ENCODE measurements at regions not wholly inside any gene's neighbourhood (a gene's known extent, or its start where the extent isn't known, plus 50 kb on each side); places are given as distances from the start of the nearest gene placed in this dataset.
"Not testable (repeated sequence)": the region's sequence is repeated elsewhere in the genome, so short reads cannot be mapped to it uniquely, and the experiment has no call there.

DNA sequence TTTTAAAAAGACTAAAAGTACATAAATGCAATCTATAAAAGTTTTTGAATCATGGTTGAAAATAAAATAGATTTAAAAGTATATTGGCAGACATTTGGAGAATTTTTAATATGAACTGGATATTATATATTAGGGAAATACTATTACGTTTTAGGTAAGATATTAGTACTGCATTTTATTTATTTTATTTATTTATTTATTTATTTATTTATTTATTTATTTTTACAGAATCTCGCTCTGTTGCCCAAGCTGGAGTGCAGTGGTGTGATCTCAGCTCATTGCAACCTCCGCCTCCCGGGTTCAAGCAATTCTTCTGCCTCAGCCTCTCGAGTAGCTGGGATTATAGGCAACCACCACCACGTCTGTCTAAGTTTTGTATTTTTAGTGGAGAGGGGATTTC lies 890.1 kb upstream of the MANEA start:
- not testable (repeated sequence) for DNase-seq

DNA sequence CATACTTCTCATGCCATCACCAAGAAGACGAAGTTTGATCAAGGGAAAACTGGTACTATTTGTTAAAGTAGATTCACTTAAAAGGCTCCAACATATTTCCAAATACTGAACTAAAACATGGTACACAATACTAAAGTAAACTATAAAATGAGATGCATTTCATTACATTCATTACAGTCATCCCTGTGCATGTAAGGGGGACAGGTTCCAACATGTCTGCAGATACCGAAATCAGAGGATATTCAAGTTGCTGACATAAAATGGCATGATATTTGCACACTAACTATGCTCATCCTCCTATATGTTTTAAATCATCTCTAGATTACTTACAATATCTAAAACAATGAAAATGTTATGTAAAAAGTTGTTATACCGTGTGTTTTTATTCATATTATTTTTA lies 893.9 kb upstream of the MANEA start:
- no peak for DNase-seq

DNA sequence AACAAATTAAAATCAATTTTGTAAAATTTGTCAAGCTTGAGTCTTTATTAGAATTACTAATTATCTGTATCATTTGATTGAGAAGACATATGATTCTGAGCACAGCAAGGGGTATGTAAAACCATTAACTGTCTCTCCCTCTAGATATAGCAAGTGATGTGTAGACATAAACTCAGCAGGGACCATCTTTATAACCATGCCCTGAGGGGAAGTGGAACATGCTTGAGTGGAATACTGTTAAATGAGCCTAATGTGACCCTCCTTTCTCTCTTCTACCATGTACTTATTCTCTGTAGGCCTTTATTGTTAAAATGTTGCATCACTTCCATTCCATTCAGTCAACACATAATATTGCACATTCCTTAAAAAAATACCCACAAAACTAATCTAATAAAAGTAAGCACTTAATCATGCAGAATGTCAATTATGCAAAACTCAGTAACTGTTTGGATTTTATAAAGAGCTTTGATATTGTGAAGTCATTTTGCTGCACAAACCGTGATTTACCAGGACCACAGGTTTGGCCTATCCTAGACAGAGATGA lies 896.6 kb upstream of the MANEA start:
- DNase-seq: no peak

DNA sequence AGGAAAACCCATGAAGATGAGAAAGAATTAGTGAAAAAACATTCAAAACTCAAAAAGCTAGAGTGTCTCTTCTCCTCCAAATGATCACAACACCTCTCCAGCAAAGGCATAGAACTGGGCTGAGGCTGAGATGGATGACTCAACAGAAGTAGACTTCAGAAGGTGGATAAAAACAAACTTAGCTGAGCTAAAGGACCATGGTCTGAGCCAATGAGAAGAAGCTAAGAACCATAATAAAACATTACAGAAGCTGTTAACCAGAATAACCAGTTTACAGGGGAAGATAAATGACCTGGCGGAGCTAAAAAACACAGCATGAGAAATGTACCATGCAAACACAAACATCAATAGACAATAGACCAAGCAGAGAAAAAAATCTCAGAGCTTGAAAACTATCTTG lies 904.1 kb upstream of the MANEA start:
- DNase-seq: no peak

DNA sequence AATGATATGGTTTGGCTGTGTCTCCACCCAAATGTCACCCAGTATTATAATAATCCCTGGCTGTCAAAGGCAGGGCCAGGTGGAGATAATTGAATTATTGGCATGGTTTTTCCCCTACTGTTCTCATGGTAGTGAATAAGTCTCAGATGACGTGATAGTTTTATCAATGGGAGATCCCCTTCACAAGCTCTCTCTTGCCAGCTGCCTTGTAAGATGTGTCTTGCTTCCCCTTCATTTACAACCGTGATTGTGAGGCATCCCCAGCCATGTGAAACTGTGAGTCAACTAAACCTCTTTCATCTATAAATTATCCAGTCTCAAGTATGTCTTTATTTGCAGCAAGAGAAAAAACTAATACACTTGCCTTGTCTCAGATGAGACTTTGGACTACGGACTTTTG lies 907.3 kb upstream of the MANEA start:
- no peak for DNase-seq

DNA sequence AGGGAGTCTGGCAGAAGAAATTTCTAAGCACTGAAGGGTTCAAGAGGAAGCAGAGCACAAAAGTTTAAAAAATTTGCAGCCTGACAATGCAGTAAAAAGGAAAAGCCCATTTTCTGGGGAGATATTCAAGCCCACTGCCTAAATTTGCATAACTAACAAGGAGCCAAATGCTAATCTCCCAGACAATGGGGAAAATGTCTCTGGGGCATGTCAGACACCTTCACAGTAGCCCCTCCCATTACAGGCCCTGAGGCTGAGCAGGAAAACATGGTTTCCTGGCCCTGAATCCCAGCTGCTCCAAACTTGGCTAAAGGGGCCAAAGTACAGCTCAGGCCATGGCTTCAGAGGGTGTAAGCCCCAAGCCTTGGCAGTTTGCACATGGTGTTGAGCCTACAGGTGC lies 908.5 kb upstream of the MANEA start:
- no peak for DNase-seq

DNA sequence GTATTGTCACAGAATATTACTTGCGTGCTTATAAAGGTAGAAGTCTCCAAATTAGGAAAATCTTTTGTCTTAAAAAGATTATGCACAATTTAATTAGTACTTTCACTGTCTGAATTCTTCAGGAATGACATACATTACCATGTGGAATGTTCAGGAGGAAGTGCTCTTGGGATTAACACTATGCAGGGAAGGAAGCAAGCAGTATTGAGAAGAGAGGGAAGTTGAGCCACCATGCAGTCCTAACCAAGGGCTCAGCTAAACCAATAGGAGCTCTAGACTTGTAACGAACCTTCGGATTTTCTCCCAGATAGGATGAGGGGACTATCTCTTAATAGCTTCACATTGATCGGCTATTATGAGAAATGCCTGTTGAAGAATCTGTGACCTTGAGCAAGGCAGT lies 918.4 kb upstream of the MANEA start:
- DNase-seq: no peak

DNA sequence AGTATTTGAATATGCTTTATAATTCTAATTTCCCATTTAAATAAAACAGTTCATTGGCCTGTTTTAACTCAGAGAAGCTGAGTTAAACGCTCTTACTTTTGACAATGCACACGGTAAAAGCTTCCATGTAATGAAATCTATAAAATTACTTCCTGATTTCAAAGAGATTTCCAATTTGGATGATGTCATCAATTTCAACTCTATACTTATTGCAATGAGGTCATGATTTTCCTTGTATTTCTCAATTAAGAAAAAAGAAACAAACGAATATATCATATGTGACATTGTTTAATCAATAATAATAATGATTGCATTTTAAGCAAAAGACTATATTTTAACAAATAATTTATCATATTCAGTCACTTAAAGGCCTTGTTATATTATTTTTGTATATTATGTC lies 926.1 kb upstream of the MANEA start:
- no peak for DNase-seq

DNA sequence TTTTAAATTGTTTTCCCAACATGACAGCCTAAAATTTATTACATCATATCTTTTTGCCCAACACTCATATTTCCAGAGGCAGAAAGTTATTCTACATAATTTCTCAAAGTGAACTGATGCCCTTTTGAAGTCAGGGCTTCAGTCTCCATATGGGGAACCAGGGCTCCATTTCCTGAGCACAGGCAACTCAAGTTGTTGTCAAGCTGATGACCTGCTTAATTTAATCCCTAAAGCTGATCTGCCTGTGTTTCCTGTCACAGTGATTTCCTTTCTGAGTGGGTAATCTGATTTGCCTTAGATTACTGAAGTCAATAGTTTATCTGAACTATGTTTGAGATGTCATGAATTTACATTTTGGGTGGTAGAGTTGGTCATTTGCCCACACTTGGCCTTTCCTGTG lies 932.1 kb upstream of the MANEA start:
- DNase-seq: no peak

DNA sequence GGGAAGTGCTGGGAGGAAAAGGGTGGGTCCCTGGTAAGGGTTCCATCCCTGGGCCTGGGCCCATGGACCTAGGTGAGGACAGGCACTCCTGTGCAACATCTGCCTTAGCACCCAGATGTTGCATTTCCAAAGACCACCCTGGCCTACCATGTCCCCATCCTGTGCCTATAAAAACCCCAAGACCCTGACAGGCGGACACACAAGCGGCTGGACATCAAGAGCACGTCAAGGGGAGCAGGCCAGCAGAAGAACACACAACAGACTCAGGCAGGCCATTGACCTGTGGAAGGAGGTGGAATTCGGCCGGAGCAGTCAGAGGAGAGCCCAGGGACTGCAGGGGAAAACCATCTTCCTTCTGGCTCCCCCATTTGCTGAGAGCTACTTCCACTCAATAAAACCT lies 937.8 kb upstream of the MANEA start:
- no peak for DNase-seq

DNA sequence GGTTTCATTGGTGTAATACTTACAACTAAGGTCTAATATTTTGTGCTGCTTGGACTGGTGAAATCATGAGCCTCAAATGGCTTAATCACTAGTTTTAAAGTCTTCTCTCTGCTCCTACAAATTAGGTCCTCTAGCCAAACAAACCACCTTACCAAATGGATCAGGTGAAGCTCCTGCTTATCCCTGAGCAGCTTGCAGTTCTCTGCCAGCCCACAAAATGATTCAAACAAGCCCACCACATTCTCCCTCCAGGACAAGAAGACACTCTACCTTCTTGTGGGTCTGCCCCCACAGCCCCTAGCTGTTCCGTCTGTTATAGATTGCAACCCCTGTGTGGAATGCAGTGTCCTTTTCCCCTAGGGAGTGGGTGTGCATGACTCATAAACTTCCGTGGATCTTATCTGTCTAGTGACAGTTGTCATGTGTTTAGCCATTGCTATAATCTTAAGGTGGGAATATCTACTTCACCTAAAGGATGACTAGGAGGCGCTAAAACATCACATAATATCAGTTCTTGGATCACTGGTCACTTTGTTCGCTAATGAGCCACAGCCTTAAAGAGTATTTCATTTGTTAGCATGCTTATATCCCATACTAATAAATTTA lies 940.5 kb upstream of the MANEA start:
- peak; percentile 17 to 26 for DNase-seq

DNA sequence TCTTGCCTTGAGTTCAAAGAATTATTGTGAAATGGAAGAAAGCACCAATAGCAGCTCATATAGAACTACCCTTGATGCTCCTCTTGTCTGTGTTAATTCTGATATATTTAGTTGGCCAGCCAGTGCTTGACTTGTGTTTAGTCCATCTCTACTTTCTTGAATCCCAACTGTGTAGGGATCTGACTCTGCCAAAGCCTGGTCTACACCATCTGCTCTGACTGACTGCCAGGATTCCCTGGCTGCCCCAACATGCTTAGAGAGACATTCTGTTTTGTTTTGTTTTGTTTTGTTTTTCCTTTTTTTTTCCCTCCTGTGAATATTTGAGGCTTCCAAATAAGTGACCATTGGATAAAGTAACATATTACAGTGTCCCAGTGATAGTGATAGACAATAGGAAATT lies 953.7 kb upstream of the MANEA start:
- no peak for DNase-seq

DNA sequence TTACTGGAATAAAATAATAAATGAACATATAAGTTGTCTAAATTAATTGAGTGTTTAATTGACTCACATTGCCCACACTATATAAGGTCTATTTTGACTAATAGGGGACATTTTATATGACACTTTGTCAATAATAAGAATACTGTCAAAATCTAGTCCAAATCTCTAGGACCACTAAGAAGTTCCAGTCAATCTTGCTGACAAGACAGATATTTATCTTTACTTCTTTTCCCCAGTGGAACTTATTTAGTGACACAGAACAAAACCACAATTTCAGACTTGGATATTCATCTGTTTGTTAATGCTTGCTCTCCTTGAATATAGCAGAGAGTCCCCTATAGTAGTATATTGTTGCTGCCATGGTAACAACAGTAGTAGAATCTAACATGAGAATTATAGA lies 954.6 kb upstream of the MANEA start:
- DNase-seq: no peak

DNA sequence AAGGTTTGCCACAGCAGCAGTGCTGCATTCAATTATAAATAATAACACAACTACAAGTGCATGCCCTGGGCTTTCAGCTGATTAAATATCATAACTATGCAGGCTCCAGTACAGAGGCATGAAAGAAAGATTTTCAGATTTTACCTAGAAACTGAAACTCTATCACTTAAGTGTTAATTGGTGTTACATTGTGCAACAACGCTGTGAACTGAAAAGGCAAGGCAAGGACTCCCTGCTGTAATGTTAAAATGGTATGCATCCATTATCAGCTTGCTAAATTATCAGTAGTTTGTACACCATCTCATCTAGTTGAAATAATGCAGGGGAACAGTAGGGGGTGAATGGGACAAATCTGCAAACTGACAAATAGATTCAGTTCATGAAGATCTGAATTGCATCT lies 976.7 kb upstream of the MANEA start:
- no peak for DNase-seq

DNA sequence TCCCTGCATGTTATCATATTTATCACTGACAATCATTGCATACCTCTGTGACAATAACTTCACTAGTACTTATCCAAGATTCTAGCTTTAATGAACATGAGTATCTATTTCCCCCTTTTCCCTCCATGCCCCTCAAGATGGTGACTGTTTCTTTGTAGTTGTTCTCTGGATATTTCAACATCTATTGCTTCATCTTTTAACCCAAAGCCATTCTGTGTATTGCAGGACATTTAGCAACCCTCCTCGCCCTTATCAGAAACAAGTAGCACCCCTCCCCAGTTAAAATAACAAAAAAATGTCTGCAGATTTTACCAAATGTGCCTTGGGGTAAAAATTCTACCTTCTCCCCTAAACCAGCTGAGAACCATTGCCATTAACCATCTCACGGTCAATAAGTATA lies 979.8 kb upstream of the MANEA start:
- no peak for DNase-seq

DNA sequence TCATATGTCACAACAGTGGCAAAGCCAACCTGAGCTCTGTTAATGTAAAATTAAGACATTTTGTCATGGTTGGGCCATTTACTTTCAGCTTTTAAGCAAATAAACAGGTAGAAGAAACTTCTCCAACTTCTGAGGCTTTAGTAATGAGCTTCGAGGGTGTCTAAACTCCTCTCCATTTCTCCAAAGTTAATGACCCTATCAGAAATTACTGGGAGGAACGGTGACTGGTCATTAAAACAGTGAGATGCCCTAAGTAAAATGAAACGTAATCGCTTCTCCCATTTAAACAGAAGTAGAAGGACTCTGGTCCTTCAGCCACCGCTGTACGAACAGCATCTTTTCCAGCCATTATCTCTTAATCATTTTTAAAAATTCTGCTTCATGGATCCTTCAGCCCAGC lies 986.9 kb upstream of the MANEA start:
- no peak for DNase-seq

DNA sequence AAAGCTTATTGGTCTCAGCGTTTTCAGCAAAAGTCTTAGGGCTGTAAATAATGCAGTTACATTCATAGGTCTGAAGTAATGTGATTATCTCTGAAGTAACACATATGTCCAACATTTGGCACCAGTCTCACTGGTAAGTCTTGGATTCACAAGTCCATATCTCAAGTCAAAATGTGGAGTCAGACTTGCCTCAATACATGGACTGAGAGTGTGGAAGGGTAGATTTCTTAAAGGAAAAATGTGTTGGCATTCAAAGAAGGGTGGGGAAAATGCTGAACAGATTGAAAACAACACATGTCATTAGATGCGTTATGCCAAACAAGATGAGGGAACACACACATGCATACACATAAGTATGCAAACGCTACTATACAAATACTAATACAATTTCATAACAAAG lies 989.0 kb upstream of the MANEA start:
- DNase-seq: no peak

DNA sequence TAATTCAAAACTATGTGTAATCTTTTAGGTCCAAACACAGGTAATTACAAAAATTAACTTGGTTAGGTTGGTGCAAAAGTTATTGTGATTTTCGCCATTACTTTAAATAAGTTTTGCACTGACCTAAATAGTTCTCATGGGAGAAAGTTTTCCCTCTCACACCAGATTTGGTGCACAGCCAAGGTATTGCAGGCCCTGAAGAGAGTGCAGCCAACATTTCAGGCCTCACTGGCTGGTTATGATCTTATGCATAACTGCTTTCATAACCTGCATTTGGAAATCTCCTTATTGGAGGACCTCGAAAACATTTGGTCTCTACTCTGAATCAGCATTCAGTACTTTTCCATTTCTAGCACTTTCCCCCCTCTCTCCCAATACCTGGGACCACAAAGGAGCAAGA lies 993.1 kb upstream of the MANEA start:
- DNase-seq: no peak

DNA sequence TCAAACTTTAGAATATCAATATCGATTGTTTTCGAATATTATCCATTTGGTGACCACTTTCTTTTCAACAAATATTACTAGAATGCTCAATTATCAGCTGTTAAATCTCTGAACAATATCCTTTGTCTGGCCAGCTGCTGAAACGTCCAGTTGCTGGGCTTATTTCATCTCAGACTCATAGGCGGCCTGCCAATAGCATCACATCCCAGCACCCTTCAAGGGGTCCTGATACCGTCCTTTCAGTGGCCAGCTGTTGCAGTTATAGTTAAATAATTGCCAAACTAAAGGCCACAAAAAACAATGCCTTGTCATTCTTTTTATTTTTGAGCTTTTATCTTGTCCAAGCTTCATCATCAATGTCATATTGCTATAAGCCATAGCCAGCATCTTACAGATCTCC lies 1006.8 kb upstream of the MANEA start:
- no peak for DNase-seq

DNA sequence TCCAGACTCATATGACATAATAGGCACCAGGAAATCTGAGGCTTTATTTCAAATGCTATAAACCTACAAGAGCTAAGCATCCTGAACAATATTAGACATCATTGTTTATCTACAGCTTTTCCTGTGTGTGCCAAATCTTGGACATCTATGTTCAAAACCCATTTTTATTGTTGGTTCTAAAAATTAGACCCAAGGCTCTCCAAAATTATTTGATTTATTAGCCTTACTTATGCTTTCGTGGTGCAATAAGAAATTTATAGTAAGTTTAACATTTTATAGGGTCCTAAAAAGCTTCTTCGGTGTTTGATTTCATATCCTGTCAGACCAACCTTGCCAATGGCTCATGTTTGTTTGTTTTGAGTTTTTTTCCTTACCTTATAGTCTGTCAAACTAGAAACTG lies 1014.5 kb upstream of the MANEA start:
- no peak for DNase-seq

DNA sequence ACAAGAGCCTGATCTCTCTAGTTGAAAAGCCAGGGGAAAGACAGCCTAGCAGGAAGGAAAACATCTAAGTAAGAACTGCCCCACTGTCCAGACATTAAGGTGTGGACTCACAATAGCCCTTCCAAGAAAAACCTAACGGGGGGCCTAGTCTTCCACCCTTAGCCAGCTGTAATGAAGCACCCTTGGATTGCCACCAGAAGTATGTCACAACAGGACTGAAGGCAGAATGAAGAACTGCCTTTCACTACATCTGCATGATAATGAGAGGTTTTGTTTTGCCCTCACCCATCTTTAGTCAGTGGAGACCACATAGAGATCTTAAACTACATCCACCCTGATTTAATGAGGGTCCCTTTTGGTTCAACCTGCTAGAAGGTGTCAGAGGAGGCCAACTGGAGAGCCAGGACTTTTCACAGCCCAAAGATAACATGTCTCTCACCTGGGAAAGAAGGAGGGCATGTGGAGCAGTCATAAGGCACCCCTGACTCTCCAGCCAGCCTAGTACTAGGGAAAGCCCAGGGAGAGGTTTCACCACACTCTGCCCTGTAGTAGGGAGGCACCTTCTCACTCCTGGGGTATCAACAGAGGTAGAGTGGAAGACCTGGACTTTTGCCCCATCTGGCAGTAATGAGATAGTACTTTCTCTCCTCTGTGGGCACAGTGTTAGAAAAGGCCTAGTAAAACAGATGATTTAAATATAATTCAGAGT lies 1017.4 kb upstream of the MANEA start:
- DNase-seq: no peak

DNA sequence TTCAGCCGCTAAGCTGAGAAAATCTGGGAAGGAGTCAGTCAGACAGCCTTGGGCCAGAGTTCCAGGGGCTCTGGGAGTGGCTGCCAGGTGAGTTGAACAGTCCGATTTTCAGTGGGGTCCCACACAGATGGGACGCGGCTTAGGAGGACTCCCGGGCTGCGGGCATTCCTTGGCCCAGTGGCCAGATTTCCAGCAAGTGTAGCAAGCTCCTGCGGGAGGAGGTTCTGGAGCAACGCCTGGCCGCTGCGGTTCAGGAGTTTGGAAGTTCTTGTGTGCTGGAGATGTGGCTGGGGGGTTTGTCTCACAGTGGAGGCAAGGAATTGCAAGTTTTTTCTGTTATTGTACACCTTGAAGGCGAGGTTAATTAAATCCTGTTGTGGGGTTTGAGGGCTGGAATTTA lies 1020.1 kb upstream of the MANEA start:
- DNase-seq: not testable (repeated sequence)

DNA sequence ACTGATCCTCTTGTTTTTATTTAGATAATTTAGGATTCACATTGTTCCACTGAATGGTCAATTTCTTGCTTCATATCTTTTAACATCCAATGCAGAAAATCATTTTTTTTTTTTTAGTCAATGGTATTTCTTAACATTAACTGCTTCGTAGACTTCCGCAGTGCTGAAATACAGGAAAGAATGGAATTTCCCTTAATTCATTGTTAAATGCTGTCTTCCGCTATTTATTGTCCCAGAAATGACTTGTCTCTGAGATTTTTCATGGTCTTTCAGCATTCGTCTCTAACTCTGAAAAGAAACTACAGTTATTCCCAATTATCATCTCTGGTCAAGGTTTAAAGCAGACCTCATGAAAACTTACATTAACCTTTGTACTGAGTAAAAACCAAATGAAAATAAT lies 1029.1 kb upstream of the MANEA start:
- DNase-seq: no peak

DNA sequence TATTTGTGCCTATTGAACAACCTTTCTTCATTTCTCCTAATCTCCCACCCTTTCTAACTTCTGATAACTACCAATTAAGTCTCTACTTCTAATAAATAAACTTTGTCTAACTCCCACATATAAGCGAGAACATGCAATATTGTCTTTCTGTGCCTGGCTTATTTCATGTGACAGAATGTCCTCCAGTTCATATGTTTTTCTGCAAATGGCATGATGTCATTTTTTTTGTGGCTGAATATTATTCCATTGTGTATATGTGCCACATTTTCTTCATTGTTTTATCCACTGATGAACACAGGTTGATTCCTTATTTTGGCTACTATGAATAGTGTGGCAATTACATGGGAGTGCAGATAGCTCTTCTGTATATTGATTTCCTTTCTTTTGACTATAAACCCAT lies 1041.5 kb upstream of the MANEA start:
- DNase-seq: no peak

DNA sequence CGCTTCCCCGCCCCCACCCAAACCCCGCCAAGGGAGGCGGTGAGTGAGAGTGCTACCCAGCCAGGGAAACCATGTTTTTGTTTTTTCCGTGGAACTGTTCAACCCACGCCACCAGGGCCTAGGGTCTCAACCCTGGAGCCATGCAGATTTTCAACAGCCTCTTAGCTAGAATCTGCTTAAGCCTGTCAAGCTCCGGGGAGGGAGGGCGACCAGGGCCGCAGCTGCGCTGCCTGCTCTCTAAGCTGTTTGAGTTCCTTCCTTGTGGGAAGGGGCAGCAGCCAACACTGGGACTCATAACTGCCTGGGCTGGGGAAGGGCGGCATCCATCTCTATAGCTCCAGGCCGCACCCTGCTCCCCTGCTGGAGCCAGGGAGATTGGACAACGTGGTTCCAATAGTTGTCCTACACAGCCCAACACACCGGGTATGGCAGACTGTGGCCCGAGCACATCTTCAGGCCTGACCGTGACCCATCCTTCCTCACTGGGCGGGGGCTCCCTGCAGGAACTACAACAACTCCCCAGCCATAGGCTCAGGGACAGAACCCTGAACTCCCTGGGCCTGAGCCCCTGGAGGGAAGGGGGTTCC lies 1065.7 kb upstream of the MANEA start:
- no peak for DNase-seq
